ENCODE measurements at regions not wholly inside any gene's neighbourhood (a gene's known extent, or its start where the extent isn't known, plus 50 kb on each side); places are given as distances from the start of the nearest gene placed in this dataset.
"Not testable (repeated sequence)": the region's sequence is repeated elsewhere in the genome, so short reads cannot be mapped to it uniquely, and the experiment has no call there.

DNA sequence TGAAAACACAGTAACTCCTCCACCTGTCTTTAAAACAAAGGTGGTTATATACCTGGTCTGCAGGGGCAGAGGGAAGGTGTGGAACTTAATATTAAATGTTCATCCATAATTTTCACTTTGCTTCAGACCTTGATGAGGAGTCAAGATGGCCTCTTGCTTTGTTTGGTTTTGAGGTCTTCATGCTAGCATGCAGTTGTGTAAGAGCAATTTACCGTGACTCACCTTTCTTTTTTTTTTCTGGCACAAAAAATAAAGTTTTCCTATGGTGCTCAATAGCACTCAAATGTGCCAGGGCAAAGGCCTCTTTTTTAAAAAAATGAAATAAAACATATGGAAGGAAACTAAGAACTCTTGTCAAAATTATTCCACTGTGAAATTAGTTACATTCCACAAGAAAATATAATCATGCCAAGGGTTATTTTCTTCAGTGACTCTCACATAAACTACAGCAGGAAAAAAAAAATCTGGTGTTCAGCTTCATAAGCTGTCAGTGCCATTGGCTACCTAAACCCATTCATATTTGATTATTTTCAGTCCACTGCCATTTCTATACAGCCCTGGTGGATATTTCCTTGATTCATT is 128.2 kb downstream of the SLC7A11 start:
- peak; percentile 56 for DNase-seq (ENCODE audit: extremely low read depth, low read depth)
- no peak for TF ChIP-seq CTCF (IDR thresholded peaks at IDR 0.05; ENCODE audit: low read depth, low read length)

DNA sequence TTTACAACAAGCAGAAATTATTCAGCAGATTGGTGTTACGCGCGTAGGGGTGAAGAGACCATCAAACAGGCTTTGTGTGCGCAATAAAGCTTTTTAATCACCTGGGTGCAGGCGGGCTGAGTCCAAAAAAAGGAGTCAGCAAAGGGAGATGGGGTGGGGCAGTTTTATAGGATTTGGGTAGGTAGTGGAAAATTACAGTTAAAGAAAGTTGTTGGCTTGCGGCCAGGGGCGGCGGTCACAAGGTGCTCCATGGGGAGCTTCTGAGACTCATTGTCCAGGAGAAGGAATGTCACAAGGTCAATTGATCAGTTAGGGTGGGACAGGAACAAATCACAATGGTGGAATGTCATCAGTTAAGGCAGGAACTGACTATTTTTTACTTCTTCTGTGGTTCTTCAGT is 129.3 kb downstream of the SLC7A11 start:
- not testable (repeated sequence) for DNase-seq (ENCODE audit: extremely low read depth, low read depth)

DNA sequence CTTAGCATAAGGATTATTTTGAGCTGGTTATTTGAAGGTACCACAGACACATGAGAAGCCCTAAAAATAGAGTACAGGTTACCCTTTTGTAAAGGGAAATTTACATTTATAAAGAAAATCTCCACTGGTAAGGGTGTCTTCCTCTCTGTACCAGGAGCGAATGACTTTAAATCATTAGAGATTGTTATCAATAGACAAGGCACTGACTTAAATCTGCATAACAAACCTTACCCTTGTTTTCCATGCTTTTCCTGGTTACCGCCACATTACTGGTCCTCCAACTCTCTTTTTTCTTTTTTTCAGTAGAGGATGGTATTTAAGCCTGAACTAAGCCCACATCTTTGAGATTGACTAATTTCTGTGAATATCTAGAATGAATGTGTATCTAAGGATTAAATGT is 129.8 kb downstream of the SLC7A11 start:
- DNase-seq (ENCODE audit: extremely low read depth, low read depth) = no peak
- TF ChIP-seq CTCF (IDR thresholded peaks at IDR 0.05; ENCODE audit: low read depth, low read length) = no peak

- TF ChIP-seq CTCF (IDR thresholded peaks at IDR 0.05; ENCODE audit: low read depth, low read length) = no peak
- DNase-seq (ENCODE audit: extremely low read depth, low read depth) = no peak
Observed at GRCh38 chr4:138111462-138112000, 130.6 kb downstream of the SLC7A11 start.

DNA sequence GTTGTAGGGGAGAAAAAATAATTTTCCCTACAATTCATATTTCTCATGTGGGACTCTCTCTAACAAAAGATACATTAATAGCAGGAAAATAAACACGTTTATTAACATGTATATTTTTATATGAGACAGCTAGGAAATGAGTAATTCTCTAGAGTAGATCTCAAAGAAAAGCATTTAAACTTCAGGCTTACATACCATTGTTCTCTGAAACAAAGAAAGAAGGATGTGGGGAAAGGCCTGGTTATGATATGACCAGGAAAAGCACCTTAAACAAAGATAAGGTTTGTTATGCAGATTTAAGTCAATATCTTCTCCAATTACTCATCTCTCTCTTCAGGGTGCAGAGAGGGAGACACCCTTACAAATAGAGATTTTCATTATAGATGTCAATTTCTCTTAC is 131.3 kb downstream of the SLC7A11 start:
- DNase-seq (ENCODE audit: extremely low read depth, low read depth) = no peak
- no peak for TF ChIP-seq CTCF (IDR thresholded peaks at IDR 0.05; ENCODE audit: low read depth, low read length)

DNA sequence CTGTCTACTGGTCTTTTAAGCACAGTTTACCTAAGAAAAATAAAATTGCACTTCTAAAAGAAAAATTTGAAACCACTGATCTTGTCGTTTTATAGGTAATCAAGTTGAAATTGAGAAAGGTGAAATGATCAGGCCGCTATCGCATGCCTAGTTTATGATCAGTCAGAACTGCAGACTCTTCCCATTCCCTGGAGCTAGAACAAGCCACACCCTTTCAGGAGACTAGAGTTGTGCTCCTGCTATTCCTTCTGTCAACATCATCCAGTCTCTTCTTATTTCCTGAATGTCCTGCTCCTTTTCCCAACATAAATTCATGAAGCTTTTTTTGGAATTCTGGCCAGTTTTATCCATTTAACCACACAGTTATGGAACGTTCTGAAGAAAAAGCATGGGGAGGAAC is 135.1 kb downstream of the SLC7A11 start:
- no peak for TF ChIP-seq CTCF (IDR thresholded peaks at IDR 0.05; ENCODE audit: low read depth, low read length)

DNA sequence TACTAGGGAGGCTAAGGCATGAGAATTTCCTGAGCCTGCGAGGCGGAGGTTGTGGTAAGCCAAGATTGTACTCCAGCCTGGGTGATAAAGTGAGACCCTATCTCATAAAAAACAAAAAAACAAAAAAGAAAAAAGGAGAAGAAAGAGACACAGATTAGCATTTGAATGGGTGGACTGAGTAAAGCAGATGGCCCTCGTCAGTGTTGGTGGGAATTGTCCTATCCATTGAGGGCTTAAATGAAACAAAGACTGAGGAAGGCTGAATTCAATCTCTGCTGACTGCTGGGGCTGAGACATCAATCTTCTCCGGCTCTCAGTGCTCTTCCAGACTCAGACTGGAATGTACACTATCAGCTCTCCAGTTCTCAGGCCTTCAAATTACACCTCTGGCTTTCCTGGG is 136.8 kb downstream of the SLC7A11 start:
- TF ChIP-seq CTCF (IDR thresholded peaks at IDR 0.05; ENCODE audit: low read depth, low read length) = no peak
- no peak for DNase-seq (ENCODE audit: extremely low read depth, low read depth)

More for the DNA sequence above, 135.1 kb downstream of the SLC7A11 start:
- no peak for DNase-seq (ENCODE audit: extremely low read depth, low read depth)

- no peak for TF ChIP-seq CTCF (IDR thresholded peaks at IDR 0.05; ENCODE audit: low read depth, low read length)
- no peak for DNase-seq (ENCODE audit: extremely low read depth, low read depth)
Observed at GRCh38 chr4:138104284-138104680, 137.9 kb downstream of the SLC7A11 start.
